Thymus (tissue), 11 donors: ENCODE measurements at regions not wholly inside any gene's neighbourhood (a gene's known extent, or its start where the extent isn't known, plus 50 kb on each side); places are given as distances from the start of the nearest gene placed in this dataset.
"Not testable (repeated sequence)": the region's sequence is repeated elsewhere in the genome, so short reads cannot be mapped to it uniquely, and the experiment has no call there.

Source experiments
- DNase-seq, 9 donors: peaks; one replicate each; pipeline ENCODE4 v3.0.0-alpha.2; 2013; ENCODE audit warnings: low spot score in 9 of 9, low read depth in 6 of 9, missing footprints in 1 of 9
- H3K27ac ChIP-seq, 2 donors: one replicate each; pipeline ENCODE4 v1.5.1; 2013; ENCODE audit warnings: control low read depth in 1 of 2, low read depth in 1 of 2, low read length in 1 of 2, mild to moderate bottlenecking in 1 of 2, moderate library complexity in 1 of 2
- H3K27me3 ChIP-seq, 2 donors: one replicate each; pipeline ENCODE4 v1.5.1; 2013; ENCODE audit warnings: low read length in 1 of 2; ENCODE audit not compliant: control insufficient read depth in 2 of 2, insufficient read depth in 1 of 2
- H3K36me3 ChIP-seq, 2 donors: one replicate each; pipeline ENCODE4 v1.5.1; 2013; ENCODE audit warnings: low read length in 1 of 2, mild to moderate bottlenecking in 1 of 2, moderate library complexity in 1 of 2; ENCODE audit not compliant: control insufficient read depth in 2 of 2, insufficient read depth in 2 of 2
- H3K4me1 ChIP-seq, 2 donors: one replicate each; pipeline ENCODE4 v1.5.1; 2013; ENCODE audit warnings: low read length in 2 of 2; ENCODE audit not compliant: control insufficient read depth in 2 of 2, insufficient read depth in 2 of 2
- H3K4me3 ChIP-seq, 2 donors: one replicate each; pipeline ENCODE4 v1.5.1; 2013; ENCODE audit warnings: low read length in 2 of 2, control low read depth in 1 of 2, mild to moderate bottlenecking in 1 of 2
- H3K9me3 ChIP-seq, 2 donors: one replicate each; pipeline ENCODE4 v1.5.1; 2013; ENCODE audit warnings: low read length in 1 of 2, mild to moderate bottlenecking in 1 of 2; ENCODE audit not compliant: control insufficient read depth in 2 of 2, insufficient read depth in 1 of 2
- WGBS: extraction: QIAGEN DNeasy Blood & Tissue Kit; methylation state at CpG from one replicate; pipeline ENCODE4 v1.1.7; 2013; 5-methylcytosine and 5-hydroxymethylcytosine counted together
- donor health status: healthy.

- DNase-seq, result no peak
- Histone ChIP-seq H3K27ac (no peak overlapping the region), H3K9me3 (no peaks in the 10 kb centered on the region), H3K27me3 (no peaks in the 10 kb centered on the region), H3K4me3 (no peak overlapping the region), H3K36me3 (no peaks in the 10 kb centered on the region), H3K4me1 (no peaks in the 10 kb centered on the region)
These were observed 396.2 kb upstream of the NAALADL2 start for GRCh38 chr3:174462916-174463315.

- Histone ChIP-seq H3K4me1 (no peaks in the 10 kb centered on the region), H3K27me3 (no peaks in the 10 kb centered on the region), H3K36me3 (no peaks in the 10 kb centered on the region), H3K9me3 (peaks cover 0 to 3% of the 10 kb centered on the region in 2 donors), H3K27ac (no peak overlapping the region), H3K4me3 (no peak overlapping the region)
- DNase-seq, result no peak
- 97% methylated on average over 3 of the region's 3 CpGs for WGBS
These were observed 394.0 kb upstream of the NAALADL2 start for GRCh38 chr3:174465177-174465576.

- H3K36me3 ChIP-seq, result no peaks in the 10 kb centered on the region
- H3K4me1 ChIP-seq, result no peaks in the 10 kb centered on the region
- WGBS, result 96% methylated on average over 4 of the region's 4 CpGs
- no peak overlapping the region for H3K4me3 ChIP-seq
- H3K27me3 ChIP-seq, result no peaks in the 10 kb centered on the region
- DNase-seq, result no peak
- peaks cover 0 to 3% of the 10 kb centered on the region in 2 donors for H3K9me3 ChIP-seq
- no peak overlapping the region for H3K27ac ChIP-seq
These were observed 392.6 kb upstream of the NAALADL2 start for GRCh38 chr3:174466471-174467054.

- H3K4me1 ChIP-seq, result no peaks in the 10 kb centered on the region
- 98% methylated on average over 1 of the region's 1 CpG for WGBS
- no peaks in the 10 kb centered on the region for H3K9me3 ChIP-seq
These were observed 381.6 kb upstream of the NAALADL2 start for GRCh38 chr3:174477491-174477890.

GRCh38 chr3:174480767-174481166 lies 378.4 kb upstream of the NAALADL2 start:
- H3K9me3 ChIP-seq, result no peaks in the 10 kb centered on the region
- WGBS, result over 99% methylated on average over 2 of the region's 2 CpGs
- H3K36me3 ChIP-seq, result no peaks in the 10 kb centered on the region
- DNase-seq, result no peak
- no peaks in the 10 kb centered on the region for H3K4me1 ChIP-seq
- no peak overlapping the region for H3K27ac ChIP-seq
- H3K27me3 ChIP-seq, result no peaks in the 10 kb centered on the region
- H3K4me3 ChIP-seq, result no peak overlapping the region

More at GRCh38 chr3:174477491-174477890, 381.6 kb upstream of the NAALADL2 start:
- no peak for DNase-seq
- H3K27ac ChIP-seq, result no peak overlapping the region
- H3K36me3 ChIP-seq, result no peaks in the 10 kb centered on the region
- H3K4me3 ChIP-seq, result no peak overlapping the region
- no peaks in the 10 kb centered on the region for H3K27me3 ChIP-seq

GRCh38 chr3:174482541-174482940 lies 376.6 kb upstream of the NAALADL2 start:
- 96% methylated on average over 1 of the region's 1 CpG for WGBS

GRCh38 chr3:174483254-174483653 lies 375.9 kb upstream of the NAALADL2 start:
- H3K4me1 ChIP-seq, result no peaks in the 10 kb centered on the region
- 98% methylated on average over 1 of the region's 1 CpG for WGBS
- no peaks in the 10 kb centered on the region for H3K27me3 ChIP-seq
- no peak overlapping the region for H3K27ac ChIP-seq
- DNase-seq, result no peak
- H3K4me3 ChIP-seq, result no peak overlapping the region
- H3K36me3 ChIP-seq, result no peaks in the 10 kb centered on the region
- H3K9me3 ChIP-seq, result no peaks in the 10 kb centered on the region

More at GRCh38 chr3:174482541-174482940, 376.6 kb upstream of the NAALADL2 start:
- no peak overlapping the region for H3K27ac ChIP-seq
- no peak overlapping the region for H3K4me3 ChIP-seq
- no peaks in the 10 kb centered on the region for H3K9me3 ChIP-seq
- DNase-seq, result no peak
- H3K27me3 ChIP-seq, result no peaks in the 10 kb centered on the region
- no peaks in the 10 kb centered on the region for H3K36me3 ChIP-seq
- H3K4me1 ChIP-seq, result no peaks in the 10 kb centered on the region

GRCh38 chr3:174483856-174484255 lies 375.3 kb upstream of the NAALADL2 start:
- not testable (repeated sequence) for DNase-seq, H3K27ac ChIP-seq, H3K9me3 ChIP-seq, H3K36me3 ChIP-seq, H3K4me1 ChIP-seq, H3K4me3 ChIP-seq, H3K27me3 ChIP-seq
- 98% methylated on average over 6 of the region's 7 CpGs for WGBS

GRCh38 chr3:174488527-174488926 lies 370.6 kb upstream of the NAALADL2 start:
- H3K27ac ChIP-seq, result no peak overlapping the region
- DNase-seq, result no peak
- no peaks in the 10 kb centered on the region for H3K4me1 ChIP-seq
- WGBS, result 96% methylated on average over 2 of the region's 2 CpGs
- no peaks in the 10 kb centered on the region for H3K36me3 ChIP-seq
- H3K9me3 ChIP-seq, result no peaks in the 10 kb centered on the region
- H3K4me3 ChIP-seq, result no peak overlapping the region
- H3K27me3 ChIP-seq, result no peaks in the 10 kb centered on the region

- H3K4me3 ChIP-seq, result no peak overlapping the region
- DNase-seq, result no peak
- no peaks in the 10 kb centered on the region for H3K36me3 ChIP-seq
- H3K9me3 ChIP-seq, result no peaks in the 10 kb centered on the region
- no peak overlapping the region for H3K27ac ChIP-seq
- H3K4me1 ChIP-seq, result no peaks in the 10 kb centered on the region
- 94% methylated on average over 4 of the region's 4 CpGs for WGBS
- H3K27me3 ChIP-seq, result no peaks in the 10 kb centered on the region
These were observed 363.8 kb upstream of the NAALADL2 start for GRCh38 chr3:174495311-174495710.
